Activated naive CD8-positive, alpha-beta T cell treated with anti-CD3 and anti-CD28 coated beads, Interleukin-2, amount 50 U/mL, for 16 hours (primary cell): ENCODE measurements at regions not wholly inside any gene's neighbourhood (a gene's known extent, or its start where the extent isn't known, plus 50 kb on each side); places are given as distances from the start of the nearest gene placed in this dataset.
A peak's percentile ranks its signal among the peaks of the same experiment; 100 is the strongest.
"Not testable (repeated sequence)": the region's sequence is repeated elsewhere in the genome, so short reads cannot be mapped to it uniquely, and the experiment has no call there.

Source experiments
- DNase-seq: peaks from one replicate; pipeline ENCODE4 v3.0.0-alpha.2; 2020; ENCODE audit warnings: low read depth, low spot score

DNA sequence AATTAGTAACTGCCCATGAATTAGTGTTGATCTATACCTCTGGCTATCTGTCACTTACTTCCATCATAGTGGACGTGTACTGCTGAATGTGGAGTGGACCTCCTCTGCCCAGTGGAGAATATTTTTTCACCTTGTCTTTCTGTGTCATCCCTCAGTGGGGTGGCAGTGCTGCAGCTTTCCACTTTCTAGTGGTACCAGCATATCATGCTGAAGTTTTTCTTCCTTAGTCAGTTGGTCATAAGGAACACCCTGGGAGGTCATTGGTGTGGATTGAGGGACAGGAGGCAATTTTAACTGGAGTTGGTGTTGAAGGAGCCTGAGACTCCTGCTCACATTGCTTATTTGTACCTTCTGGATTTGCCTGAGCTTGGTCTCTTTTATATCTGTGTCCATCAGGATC, 151.7 kb upstream of the ANKH start:
- DNase-seq: no peak

DNA sequence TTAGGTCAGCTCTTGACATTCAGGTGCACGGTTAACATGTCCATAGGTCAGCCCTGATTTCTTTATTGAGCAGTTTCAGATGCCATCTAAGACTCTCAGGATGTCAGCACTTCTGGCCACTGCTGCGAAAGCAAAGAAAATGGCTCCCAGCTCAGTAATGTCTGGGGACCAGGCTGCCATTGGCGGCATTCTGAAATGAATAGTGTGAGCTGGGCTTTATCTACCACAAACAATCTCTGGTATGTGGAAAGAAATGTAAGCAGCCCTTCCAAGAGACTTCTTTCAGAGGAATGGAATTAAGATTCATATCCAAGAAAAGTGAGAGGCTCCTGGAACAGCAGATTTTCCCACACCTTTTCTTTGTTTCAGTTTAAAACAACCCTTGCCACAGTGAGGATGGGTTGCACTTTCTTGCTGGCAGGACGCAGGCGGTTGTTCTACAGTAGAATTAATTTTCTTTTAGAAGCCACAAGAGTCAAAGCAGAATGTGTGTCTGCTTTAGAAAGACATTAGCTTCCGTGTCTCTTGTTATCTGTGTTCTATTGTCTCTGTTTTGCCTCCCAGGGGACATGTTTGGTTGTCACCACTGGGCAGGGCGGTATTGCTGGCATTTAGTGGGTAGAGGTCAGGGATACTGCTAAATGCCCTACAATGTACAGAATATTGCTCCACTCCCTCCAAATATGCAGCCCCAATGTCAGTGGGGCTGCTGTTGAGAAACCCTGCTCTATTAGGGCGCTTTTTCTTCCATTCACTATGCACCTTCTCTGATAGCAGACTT, 149.9 kb upstream of the ANKH start:
- no peak for DNase-seq

DNA sequence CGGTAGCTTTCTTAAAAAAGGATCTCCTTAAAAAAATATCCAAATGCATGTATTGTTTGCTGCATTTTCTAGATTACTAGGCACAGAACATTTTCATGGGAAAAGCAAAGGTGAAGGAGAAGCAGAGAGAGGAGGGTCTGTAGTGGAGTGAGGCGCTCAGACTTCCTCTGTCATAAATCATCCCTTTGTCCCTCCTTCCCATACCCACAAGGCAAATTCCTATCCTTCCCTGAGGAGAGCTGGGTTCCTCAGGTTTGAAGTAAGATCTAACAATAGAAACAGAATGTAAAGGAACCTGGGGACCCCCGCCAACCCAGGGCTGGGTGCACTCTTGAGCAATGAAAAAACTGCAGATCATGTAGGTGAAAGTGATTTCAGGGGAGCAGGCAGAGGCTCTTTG, 149.2 kb upstream of the ANKH start:
- no peak for DNase-seq

DNA sequence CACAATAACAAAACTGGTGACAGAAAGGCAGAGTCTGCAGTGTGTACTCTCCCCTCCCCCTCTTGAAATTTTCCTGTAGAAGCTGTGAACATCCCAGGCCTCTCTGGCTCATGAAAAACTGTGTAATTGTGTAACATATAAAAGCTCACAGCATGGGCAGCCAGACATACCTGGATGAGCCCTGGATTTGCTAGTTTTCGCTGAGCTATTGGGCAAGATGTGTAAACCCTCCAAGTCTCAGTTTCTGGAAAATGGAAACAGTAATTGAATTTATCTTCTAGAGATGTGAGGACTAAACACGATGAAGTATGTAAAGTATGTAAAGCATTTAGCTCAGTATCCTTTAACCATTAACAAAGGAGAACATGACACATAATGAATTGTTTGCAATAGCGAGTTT, 143.2 kb upstream of the ANKH start:
- no peak for DNase-seq

DNA sequence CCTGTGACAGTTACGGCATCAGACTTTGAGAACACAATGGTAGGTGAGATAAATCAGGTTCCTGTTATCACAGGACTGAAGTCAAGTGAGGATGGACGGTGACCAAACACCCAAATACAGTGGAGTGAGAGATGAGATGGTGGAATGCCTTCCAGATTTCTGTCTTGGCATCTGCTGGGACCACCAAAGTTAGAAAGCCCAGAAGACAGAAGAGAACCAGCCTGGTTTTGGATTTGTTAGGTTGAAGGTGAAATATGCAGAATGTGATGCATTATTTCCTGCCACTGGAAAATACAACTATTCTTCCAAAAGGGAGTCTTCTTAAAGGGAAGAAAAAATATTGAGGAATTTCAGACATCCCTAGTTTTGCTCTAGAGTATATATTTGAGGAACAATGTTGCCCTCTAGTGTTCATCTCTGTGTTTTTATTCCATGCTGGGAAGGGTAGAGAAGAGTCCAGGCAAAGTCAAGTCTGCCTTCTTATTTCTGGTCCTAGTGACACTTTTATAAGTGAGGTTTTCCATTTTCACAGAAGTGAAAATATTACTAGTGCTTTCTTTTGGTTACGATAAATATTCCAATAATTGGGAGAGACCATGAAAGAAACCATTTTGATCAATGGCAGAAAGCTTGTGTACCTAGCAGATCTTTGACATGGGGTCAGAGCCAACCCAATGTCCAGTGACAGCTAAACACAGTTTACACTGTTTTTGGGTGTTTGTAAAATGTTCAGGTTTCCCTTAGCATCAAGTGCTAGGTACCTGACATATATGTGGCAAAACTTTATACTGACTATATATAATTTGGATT, 142.3 kb upstream of the ANKH start:
- DNase-seq: no peak

DNA sequence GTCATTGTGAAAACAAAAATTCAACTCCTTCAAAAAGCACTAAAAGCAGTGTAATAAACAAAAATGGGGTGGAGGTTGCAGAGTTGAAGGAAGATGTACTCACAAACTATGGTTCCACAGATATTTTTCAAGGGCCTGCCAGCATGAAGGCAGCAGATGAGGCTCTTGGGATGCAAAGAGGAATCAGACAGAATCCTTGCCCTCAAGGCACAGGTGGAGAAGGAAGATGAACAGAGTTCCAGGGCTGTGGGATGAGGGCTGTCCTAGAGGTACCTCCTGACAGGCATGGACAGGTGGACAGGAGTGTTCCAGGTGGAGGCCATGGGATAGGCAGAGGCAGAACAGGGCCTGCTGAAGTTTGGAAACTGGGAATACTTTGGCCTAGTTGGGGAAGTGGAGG, 140.5 kb upstream of the ANKH start:
- no peak for DNase-seq

DNA sequence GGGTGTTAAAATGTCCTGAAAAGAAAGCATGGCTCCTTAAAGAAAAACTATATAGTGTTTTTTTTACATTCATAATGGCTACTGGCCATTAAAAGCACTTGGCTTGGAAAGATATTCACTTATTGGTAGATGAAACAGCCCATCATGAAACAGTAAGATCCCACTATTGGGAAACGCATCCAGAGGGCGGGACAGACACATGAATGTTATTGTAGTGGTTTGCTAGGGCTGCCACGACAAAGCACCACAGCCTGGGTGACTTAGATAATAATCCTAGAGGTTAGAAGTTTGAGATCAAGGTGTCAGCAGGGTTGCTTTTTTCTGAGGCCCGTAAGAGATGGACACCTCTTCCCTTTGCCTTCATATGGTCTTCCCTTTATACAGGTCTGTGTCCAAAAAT, 139.4 kb upstream of the ANKH start:
- DNase-seq: no peak

DNA sequence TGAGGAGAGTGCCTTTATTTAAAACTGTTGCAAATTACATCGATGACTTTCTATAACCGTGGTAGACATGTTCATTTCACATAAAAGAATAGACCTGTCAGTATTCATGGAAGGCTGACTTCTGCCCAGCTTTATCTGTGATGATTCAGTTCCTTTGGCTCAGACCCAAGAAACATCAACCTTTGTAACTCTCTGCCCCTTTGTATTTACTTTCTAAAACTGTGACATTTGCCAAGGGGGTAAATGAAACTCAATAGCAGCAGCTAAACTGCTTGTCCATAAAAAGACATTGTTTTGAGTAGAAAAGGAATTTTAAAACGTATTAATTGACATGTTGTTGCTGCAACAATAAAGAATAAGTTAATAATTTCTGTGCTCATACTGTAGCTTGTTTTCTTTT, 137.8 kb upstream of the ANKH start:
- DNase-seq: no peak

DNA sequence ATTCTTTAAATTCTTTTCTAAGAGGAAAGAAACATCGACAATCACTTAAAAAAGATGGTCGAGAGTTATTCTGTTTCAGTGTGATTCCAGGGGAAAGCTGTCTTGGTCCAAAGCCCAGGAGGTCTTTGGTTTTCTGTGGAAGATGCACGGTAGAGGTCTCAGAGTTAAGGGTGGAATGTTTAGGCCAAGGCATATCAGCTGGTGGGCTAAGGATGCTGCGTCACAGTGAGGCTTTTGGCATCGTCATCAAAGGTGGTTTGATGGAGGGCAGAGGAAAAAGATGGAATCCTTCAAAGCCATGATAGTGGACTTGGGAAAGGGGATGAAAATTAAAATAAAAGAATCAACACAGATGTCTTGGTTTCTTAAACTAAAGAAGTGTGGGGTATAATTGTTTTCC, 137.3 kb upstream of the ANKH start:
- no peak for DNase-seq

DNA sequence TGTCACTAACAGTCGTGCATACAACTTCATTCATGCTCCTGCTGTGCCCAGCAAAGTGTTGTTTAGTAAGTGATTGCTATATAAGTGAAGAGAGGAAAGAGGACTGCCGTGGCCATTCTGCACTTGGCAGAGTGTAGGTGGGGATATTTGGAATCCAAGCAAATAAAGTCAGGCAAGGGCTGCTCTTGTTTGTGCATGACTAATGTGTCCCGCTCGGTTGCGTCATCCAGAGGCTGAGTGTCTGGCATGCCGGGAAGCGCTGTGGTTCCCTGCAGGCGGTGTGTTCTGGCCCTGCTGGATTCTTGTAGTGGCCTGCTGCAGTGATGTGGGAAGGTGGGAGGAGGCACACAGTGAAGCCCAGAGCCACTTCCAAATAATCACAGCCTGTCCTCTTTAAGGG, 136.9 kb upstream of the ANKH start:
- no peak for DNase-seq

DNA sequence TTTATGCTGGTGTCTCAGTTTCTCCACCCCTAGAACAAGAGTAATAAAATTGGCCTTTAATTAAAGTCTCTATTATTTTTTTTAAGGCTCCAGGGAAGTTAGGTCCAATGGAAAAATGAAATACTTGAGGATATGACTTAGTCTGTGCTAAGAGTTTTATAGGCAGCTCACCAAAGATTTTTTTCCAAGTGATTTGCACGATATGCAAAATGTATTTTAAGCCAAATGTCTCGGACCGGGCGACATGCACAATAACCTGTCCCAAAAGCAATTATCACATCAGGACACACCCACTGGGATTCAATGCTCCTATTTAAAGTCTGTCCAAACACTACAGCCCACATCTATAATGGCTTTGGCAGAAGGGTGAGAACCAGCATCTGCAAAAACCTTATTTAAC, 136.1 kb upstream of the ANKH start:
- no peak for DNase-seq

DNA sequence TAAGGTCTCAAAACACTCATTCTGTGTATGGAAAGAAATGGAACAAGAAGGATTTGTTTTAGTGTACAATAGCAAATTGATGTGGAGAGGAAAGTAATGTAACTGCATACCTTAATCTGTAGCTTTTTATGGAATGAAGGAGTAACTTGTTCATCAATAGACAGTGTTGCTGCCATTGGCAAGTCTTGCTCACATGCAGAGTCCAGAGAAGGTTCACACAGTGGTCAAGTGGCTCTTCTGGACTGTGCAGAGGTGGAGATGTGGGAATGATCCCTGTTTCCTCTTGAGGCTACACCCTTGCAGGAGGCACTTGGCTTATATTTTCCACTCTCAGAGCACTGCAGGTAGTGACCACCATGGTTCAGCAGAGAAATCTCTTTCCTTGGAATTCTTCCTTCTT, 132.9 kb upstream of the ANKH start:
- DNase-seq: no peak

DNA sequence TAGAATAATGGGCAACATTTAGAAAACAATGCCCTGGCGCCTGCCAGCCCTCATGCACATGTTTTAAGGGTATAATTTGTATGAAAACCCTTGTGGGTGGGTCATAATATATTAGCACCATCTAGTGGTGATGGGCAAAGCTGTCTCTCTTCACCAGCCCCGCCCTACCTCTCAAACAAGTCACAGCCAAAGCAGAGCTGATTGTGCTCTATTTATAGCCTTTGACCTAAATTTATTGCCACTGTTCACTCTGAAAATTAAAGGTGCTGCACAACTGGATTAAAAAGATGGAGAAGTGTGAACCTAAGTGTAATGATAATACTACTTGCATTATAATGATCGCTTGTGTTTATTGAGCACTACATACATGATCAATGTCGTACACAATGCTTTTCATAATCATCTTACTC, 131.9 kb upstream of the ANKH start:
- DNase-seq: peak; percentile 15

DNA sequence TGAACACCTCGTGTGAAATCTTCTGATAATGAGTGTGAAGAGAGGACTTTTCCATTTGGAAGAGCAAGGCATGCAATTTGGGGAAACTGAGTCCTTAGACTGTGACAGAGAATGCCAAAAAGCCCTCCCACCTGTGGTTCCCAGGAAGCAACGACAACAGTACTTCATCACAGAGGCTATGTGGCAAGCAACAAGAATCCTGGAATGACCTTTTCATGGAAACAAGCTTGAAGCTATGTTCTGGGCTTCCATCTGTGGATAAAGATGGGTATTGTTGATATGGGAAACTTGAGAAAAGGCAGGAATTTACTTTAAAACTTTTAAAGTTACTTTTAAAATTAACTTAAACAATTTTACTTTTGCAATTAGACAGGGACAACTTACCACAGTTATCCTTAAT, 131.2 kb upstream of the ANKH start:
- DNase-seq: no peak

DNA sequence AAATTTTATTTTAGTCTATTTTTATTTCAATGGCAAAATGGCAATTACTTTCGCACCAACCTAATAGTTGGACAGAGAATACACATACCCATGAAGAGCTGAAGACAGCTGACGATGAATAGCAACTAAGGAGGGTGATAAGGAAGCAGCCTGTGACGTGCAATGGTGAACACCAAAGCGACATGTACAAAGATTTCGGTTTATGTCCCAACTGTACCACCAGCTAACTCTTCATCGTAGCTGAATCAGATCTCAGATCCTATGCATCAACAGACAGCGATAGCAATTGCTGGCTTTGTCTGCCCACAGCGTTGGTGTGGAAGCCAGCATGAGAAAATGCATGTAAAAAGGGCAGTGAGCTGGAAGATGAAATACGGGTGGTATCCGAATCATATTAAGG, 130.6 kb upstream of the ANKH start:
- DNase-seq: no peak

DNA sequence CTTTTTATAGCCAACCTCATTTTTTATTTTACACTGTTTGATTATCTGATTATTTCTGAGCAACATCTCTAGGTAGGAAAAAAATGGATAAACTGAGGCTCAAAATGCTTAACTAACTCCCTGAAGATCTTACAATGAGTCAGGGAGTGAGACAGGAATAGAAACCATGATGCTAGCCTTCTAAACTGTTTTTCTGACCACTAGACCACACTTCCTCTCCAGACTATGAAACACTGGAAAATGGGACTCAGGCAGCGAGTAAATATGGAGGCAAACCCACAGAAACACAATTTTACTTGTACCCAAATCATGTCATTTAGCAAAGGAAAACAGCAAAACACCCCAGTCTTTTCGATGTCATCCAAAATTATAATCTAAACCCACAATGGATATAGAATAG, 129.9 kb upstream of the ANKH start:
- DNase-seq: no peak

DNA sequence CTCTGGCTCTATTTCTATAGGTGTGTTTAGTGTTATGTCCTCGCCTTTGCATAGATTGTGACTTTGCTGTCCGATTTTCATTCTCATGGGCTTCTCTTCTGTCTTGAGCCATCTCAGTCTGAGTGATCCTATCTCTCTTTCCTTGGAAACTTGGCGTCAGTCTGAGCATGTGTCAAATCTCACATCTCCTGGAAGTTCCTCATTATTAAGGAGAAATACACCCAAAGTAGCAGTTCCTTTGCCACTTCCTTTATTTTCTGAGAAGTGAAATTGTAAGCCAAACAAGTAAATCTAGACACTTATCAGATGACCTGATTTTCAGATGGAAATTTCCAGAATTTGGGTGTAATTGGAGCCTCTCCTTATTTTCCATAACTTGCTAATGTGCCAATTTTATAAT, 126.9 kb upstream of the ANKH start:
- no peak for DNase-seq

DNA sequence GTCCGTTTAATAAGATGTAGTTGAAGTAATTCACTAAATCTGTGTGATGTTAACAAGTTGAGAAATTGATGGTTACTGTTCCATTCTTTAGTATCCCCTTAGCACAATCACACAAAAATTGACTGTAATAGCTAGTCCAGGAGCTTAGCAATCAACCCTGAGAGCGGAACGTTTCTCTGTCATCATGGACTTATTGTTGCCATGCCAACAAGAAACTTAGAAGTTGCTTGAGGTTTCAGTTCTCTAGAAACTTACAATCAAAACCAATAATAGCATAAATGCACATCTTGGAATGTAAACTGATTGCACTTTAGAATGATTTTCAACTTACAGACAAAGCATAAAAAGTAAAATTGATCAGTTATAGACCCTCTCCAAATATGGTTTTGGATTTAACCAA, 125.4 kb upstream of the ANKH start:
- DNase-seq: no peak

DNA sequence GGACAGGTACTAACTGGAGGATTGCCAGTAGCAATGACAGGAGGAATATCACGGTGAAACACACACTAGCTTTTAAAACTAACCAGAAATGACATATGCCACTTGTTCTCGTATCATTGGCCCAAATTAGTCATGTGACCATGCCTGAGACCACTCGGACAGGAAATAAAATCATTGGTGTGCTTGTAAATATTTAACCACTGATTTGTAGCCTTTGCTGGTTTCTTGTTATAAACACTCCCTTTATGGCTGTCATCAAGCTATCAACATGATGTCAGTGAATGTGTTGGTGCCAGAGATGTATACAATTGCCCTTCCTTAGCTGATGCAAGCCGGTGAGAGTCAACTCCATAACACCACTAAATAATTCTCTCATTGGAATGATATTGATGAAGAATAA, 123.7 kb upstream of the ANKH start:
- no peak for DNase-seq

DNA sequence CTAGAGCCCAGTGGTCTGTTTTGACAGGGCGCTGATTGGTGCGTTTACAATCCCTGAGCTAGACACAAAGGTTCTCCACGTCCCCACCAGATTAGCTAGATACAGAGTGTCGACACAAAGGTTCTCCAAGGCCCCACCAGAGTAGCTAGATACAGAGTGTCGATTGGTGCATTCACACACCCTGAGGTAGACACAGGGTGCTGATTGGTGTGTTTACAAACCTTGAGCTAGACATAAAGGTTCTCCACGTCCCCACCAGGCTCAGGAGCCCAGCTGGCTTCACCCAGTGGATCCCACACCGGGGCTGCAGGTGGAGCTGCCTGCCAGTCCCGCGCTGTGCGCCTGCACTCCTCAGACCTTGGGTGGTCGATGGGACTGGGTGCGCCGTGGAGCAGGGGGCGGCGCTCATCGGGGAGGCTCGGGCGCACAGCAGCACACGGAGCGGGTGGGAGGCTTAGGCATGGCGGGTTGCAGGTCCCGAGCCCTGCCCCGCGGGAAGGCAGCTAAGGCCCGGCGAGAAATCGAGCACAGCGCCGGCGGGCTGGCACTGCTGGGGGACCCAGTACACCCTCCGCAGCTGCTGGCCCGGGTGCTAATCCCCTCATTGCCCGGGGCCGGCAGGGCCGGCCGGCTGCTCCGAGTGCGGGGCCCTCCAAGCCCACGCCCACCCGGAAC, 122.0 kb upstream of the ANKH start:
- not testable (repeated sequence) for DNase-seq

DNA sequence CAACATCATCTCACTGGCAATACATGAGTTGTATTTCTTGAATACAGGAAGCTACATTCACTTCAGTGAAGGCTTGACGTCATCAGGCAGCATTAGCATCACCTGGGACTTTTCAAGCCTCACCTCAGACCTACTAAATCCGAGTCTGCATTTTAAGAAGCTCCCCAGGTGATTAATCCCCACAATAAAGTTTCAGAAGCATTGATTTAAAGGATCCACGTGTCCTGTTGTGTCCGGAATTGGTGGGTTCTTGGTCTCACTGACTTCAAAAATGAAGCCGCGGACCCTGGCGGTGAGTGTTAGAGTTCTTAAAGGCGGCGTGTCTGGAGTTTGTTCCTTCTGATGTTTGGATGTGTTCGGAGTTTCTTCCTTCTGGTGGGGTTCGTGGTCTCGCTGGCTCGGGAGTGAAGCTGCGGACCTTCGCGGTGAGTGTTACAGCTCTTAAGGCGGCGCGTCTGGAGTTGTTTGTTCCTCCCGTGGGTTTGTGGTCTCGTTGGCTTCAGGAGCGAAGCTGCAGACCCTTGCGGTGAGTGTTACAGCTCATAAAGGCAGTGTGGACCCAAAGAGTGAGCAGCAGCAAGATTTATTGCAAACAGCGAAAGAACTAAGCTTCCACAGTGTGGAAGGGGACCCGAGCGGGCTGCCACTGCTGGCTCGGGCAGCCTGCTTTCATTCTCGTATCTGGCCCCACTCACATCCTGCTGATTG, 121.3 kb upstream of the ANKH start:
- DNase-seq: peak; percentile 1

DNA sequence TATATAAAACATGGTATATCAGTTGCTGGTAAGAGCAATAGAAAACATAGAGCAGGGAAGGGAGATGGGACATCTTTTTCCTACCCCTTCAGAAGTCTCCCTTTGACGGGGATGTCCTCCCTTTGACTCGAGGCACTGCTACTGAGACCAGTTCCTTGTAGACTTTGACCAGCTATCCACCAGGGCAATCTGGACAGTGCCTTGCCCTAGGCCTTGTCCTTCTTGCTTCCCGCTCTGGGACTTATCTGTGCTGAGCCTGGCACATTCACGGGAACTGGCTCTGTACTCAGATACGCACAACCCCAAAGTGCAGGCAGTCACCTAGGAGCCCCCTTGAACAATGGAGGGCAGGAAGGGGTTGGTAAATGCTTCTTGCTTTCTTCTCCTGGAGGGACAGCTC, 116.6 kb upstream of the ANKH start:
- no peak for DNase-seq
